ENCODE measurements at regions not wholly inside any gene's neighbourhood (a gene's known extent, or its start where the extent isn't known, plus 50 kb on each side); places are given as distances from the start of the nearest gene placed in this dataset.
"Not testable (repeated sequence)": the region's sequence is repeated elsewhere in the genome, so short reads cannot be mapped to it uniquely, and the experiment has no call there.

DNA sequence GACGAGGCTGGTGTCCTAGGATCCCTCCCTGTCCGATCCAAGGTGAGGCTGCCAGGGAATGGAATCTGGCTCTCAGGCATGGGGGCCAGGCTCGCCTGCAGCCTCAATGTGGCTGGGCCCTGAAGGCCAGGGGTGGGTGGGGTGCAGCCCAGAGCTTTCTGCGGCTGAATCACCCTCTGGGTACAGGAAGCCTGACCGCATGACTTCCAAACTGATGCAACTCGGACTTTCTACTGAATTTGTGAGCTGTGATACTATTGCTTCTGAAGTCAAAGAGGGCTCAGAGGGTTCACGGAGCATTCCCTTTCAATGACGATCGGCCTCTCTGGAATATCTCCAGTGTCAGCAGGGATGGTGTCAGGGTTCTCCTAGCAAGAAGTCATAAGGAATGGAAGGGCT lies 123.7 kb downstream of the METRNL start:
- Histone ChIP-seq H3K79me2 (ENCODE audit: insufficient read depth, low read length) (no peaks in the 10 kb centered on the region), H3K27me3 (ENCODE audit: insufficient read depth, low read length) (peaks cover 7% of the 10 kb centered on the region; the same call in 1 of the 2 replicates), H3K4me2 (ENCODE audit: low read length) (no peak overlapping the region), H3K4me3 (ENCODE audit: low read depth, low read length, poor library complexity, severe bottlenecking) (no peak overlapping the region), H3K36me3 (ENCODE audit: insufficient read depth, low read length) (no peaks in the 10 kb centered on the region; the same call in 1 of the 2 replicates), H3K27ac (ENCODE audit: low read depth, low read length, poor library complexity, severe bottlenecking) (no peak overlapping the region), H4K20me1 (ENCODE audit: insufficient read depth, low read length) (no peaks in the 10 kb centered on the region), H3K4me1 (ENCODE audit: insufficient read depth, low read length, severe bottlenecking) (peaks cover 23% of the 10 kb centered on the region), H3K9ac (ENCODE audit: low read length) (no peak overlapping the region), H3K9me2 (ENCODE audit: low read depth, low read length) (no peaks in the 10 kb centered on the region), H3F3A (ENCODE audit: insufficient read depth, low read length) (no peaks in the 10 kb centered on the region), H3K9me3 (ENCODE audit: low read length) (no peaks in the 10 kb centered on the region), H2AFZ (ENCODE audit: low read length) (no peak overlapping the region)
- TF ChIP-seq EZH2 (IDR thresholded peaks at IDR 0.05; ENCODE audit: borderline replicate concordance, low read length) (no peak), CTCF (IDR thresholded peaks at IDR 0.05; ENCODE audit: low read length) (no peak)

DNA sequence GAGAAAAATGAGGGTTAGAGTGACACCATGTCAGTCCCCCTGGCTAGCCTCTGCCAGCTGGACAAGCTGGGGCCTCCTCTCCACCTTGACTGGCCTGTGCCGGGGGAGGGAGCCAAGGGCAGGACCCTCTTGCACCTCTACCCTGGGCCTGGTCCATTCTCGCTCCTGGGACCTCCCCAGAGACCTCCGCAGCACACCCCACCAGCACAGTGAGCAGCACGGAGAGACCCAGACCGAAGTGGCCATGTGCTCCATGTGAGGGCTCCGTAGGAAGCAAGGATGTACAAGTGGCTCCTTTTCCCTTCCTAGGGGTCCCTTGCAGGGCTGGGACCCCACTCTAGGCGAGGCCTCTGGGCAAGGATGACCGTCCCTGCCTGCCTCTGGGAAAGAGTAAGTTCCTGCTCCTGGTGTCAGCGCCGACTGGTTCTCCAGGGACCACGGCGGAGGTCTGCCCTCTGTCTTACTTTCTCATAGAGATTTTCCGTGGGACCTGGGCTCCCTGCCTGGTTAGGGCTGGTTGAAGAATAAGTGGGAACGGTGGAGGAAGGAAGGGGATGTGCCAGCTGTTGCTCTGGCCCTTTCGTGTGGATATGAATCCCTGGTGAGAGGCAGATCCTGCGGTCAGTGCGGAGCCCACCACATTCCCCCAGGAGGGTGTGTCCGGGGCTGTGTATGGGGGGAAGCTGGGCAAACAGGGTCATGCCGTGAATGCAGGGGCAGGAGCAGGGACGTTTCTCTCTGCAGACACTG lies 124.2 kb downstream of the METRNL start:
- TF ChIP-seq EZH2 (IDR thresholded peaks at IDR 0.05; ENCODE audit: borderline replicate concordance, low read length) (no peak), CTCF (IDR thresholded peaks at IDR 0.05; ENCODE audit: low read length) (no peak)
- no peaks in the 10 kb centered on the region for H3K9me3 ChIP-seq (ENCODE audit: low read length)
- no peak overlapping the region for H3K4me3 ChIP-seq (ENCODE audit: low read depth, low read length, poor library complexity, severe bottlenecking)
- H3K9ac ChIP-seq (ENCODE audit: low read length) = no peak overlapping the region
- no peaks in the 10 kb centered on the region; the same call in 1 of the 2 replicates for H3K36me3 ChIP-seq (ENCODE audit: insufficient read depth, low read length)
- H3K4me1 ChIP-seq (ENCODE audit: insufficient read depth, low read length, severe bottlenecking) = peaks cover 21% of the 10 kb centered on the region
- H3K9me2 ChIP-seq (ENCODE audit: low read depth, low read length) = no peaks in the 10 kb centered on the region
- H3K79me2 ChIP-seq (ENCODE audit: insufficient read depth, low read length) = no peaks in the 10 kb centered on the region
- no peak overlapping the region for H2AFZ ChIP-seq (ENCODE audit: low read length)
- no peak overlapping the region for H3K4me2 ChIP-seq (ENCODE audit: low read length)
- peaks cover 7% of the 10 kb centered on the region; the same call in 1 of the 2 replicates for H3K27me3 ChIP-seq (ENCODE audit: insufficient read depth, low read length)
- H3K27ac ChIP-seq (ENCODE audit: low read depth, low read length, poor library complexity, severe bottlenecking) = no peak overlapping the region
- H4K20me1 ChIP-seq (ENCODE audit: insufficient read depth, low read length) = no peaks in the 10 kb centered on the region
- no peaks in the 10 kb centered on the region for H3F3A ChIP-seq (ENCODE audit: insufficient read depth, low read length)

DNA sequence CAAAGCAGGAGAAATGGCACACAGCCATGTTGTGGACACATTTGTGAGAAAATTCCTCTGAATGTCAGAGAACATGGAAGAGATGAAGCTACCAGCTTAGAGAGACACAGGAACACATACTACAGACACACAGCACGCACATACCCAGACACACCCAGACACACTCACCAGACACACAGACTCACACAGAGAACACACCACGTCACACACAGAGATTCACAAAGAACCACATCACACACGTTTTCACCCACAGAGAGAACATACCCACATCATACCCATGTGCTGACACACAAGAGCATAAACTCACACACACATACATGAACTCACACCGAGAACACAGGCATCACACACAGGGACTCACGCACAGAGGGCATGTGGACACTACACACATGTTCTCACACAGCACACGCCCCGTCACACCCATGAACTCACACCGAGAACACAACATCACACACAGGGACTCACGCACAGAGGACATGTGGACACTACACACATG lies 124.9 kb downstream of the METRNL start:
- Histone ChIP-seq H4K20me1 (ENCODE audit: insufficient read depth, low read length) (no peaks in the 10 kb centered on the region), H3K9me3 (ENCODE audit: low read length) (no peaks in the 10 kb centered on the region), H3K27me3 (ENCODE audit: insufficient read depth, low read length) (peaks cover 7% of the 10 kb centered on the region; the same call in 1 of the 2 replicates), H3K4me1 (ENCODE audit: insufficient read depth, low read length, severe bottlenecking) (peaks cover 15% of the 10 kb centered on the region), H3K9me2 (ENCODE audit: low read depth, low read length) (no peaks in the 10 kb centered on the region), H3K4me2 (ENCODE audit: low read length) (no peak overlapping the region), H3K9ac (ENCODE audit: low read length) (no peak overlapping the region), H3K79me2 (ENCODE audit: insufficient read depth, low read length) (no peaks in the 10 kb centered on the region), H3K4me3 (ENCODE audit: low read depth, low read length, poor library complexity, severe bottlenecking) (no peak overlapping the region), H3K36me3 (ENCODE audit: insufficient read depth, low read length) (no peaks in the 10 kb centered on the region; the same call in 1 of the 2 replicates), H3F3A (ENCODE audit: insufficient read depth, low read length) (no peaks in the 10 kb centered on the region), H2AFZ (ENCODE audit: low read length) (no peak overlapping the region), H3K27ac (ENCODE audit: low read depth, low read length, poor library complexity, severe bottlenecking) (no peak overlapping the region)
- no peak for TF ChIP-seq EZH2 (IDR thresholded peaks at IDR 0.05; ENCODE audit: borderline replicate concordance, low read length)
- TF ChIP-seq CTCF (IDR thresholded peaks at IDR 0.05; ENCODE audit: low read length) = no peak

DNA sequence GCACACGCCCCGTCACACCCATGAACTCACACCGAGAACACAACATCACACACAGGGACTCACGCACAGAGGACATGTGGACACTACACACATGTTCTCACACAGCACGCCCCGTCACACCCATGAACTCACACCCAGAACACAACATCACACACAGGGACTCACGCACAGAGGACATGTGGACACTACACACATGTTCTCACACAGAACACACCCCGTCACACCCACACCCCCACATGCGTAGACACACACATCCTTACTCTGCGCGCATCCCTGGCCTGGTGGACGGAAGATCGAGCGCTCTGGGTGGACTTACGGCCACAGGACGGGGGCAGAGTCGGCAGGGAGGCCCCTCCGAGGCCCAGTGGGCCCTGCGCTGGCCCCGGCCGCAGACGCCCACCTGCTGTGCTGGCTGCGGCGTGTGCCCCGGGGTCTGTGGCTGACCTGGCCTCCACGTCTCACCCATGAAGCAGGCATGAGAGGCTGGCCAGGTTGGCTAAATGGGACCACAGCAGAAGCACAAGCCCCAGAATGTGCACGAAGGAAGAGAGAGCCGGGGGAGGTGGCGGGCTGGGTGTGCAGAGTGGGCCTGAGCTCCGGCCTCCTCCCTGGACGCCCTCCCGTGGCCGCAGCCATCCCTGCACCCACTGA lies 125.5 kb downstream of the METRNL start:
- H2AFZ ChIP-seq (ENCODE audit: low read length); H3K9me2 ChIP-seq (ENCODE audit: low read depth, low read length); H3K27me3 ChIP-seq (ENCODE audit: insufficient read depth, low read length); H4K20me1 ChIP-seq (ENCODE audit: insufficient read depth, low read length); H3K9me3 ChIP-seq (ENCODE audit: low read length); H3K9ac ChIP-seq (ENCODE audit: low read length); H3K4me3 ChIP-seq (ENCODE audit: low read depth, low read length, poor library complexity, severe bottlenecking); H3K79me2 ChIP-seq (ENCODE audit: insufficient read depth, low read length); H3K36me3 ChIP-seq (ENCODE audit: insufficient read depth, low read length); H3K4me2 ChIP-seq (ENCODE audit: low read length); H3K4me1 ChIP-seq (ENCODE audit: insufficient read depth, low read length, severe bottlenecking); H3K27ac ChIP-seq (ENCODE audit: low read depth, low read length, poor library complexity, severe bottlenecking); H3F3A ChIP-seq (ENCODE audit: insufficient read depth, low read length): not testable (repeated sequence)

Data from OCI-LY1 (cell line).